ENCODE measurements at regions not wholly inside any gene's neighbourhood (a gene's known extent, or its start where the extent isn't known, plus 50 kb on each side); places are given as distances from the start of the nearest gene placed in this dataset.

GRCh38 chr12:5206401-5207175, 162.9 kb downstream of the KCNA5 start:
- no peak overlapping the region for H2AFZ ChIP-seq (ENCODE audit: low read length)
- H3K4me1 ChIP-seq (ENCODE audit: insufficient read depth, low read length, poor library complexity, severe bottlenecking), result no peaks in the 10 kb centered on the region
- intact Hi-C loops (cut with micrococcal nuclease; ENCODE audit: unreplicated experiment), result loop anchor here (10.0 kb wide), 1 partner anchor 438 kb away; no protein-coding TSS in a partner anchor
- H3K4me3 ChIP-seq (ENCODE audit: low read depth, low read length, poor library complexity, severe bottlenecking), result no peak overlapping the region
- no peak for DNase-seq (ENCODE audit: low spot score)
- BruUV-seq (replicated peaks), result no TSS peak
- ChIA-PET CTCF (ENCODE audit: unreplicated experiment) (no interaction called here), POLR2A (no interaction called here)
- H4K20me1 ChIP-seq (ENCODE audit: insufficient read depth, low read length), result no peaks in the 10 kb centered on the region
- no peak for TF ChIP-seq CTCF (conservative IDR thresholded peaks at IDR 0.05; ENCODE audit: low read length)
- TF ChIP-seq EZH2phosphoT487 (IDR thresholded peaks at IDR 0.05; ENCODE audit: borderline replicate concordance, low read depth, low read length), result no peak
- no peaks in the 10 kb centered on the region for H3K9me2 ChIP-seq (ENCODE audit: insufficient read depth, low read length)
- H3K4me2 ChIP-seq (ENCODE audit: low read length), result no peak overlapping the region
- no peaks in the 10 kb centered on the region for H3K79me2 ChIP-seq (ENCODE audit: insufficient read depth, low read depth, low read length)
- H3K27ac ChIP-seq (ENCODE audit: low read depth, low read length, poor library complexity, severe bottlenecking), result no peak overlapping the region
- no peaks in the 10 kb centered on the region for H3K9me3 ChIP-seq (ENCODE audit: low read length)
- H3K36me3 ChIP-seq (ENCODE audit: insufficient read depth, low read length), result no peaks in the 10 kb centered on the region

GRCh38 chr12:5210179-5210922, 166.7 kb downstream of the KCNA5 start:
- H3K4me1 ChIP-seq (ENCODE audit: insufficient read depth, low read length, poor library complexity, severe bottlenecking), result no peaks in the 10 kb centered on the region
- H3K79me2 ChIP-seq (ENCODE audit: insufficient read depth, low read depth, low read length), result no peaks in the 10 kb centered on the region
- no peaks in the 10 kb centered on the region for H3K9me3 ChIP-seq (ENCODE audit: low read length)
- ChIA-PET CTCF (ENCODE audit: unreplicated experiment) (no interaction called here), POLR2A (no interaction called here)
- no peak overlapping the region for H3K4me2 ChIP-seq (ENCODE audit: low read length)
- no peak overlapping the region for H3K4me3 ChIP-seq (ENCODE audit: low read depth, low read length, poor library complexity, severe bottlenecking)
- H3K27ac ChIP-seq (ENCODE audit: low read depth, low read length, poor library complexity, severe bottlenecking), result no peak overlapping the region
- intact Hi-C loops (cut with micrococcal nuclease; ENCODE audit: unreplicated experiment), result no loop called here
- no peaks in the 10 kb centered on the region for H3K9me2 ChIP-seq (ENCODE audit: insufficient read depth, low read length)
- H3K36me3 ChIP-seq (ENCODE audit: insufficient read depth, low read length), result no peaks in the 10 kb centered on the region
- no peak for DNase-seq (ENCODE audit: low spot score)
- no peaks in the 10 kb centered on the region for H4K20me1 ChIP-seq (ENCODE audit: insufficient read depth, low read length)
- BruUV-seq (replicated peaks), result no TSS peak
- no peak overlapping the region for H2AFZ ChIP-seq (ENCODE audit: low read length)
- TF ChIP-seq EZH2phosphoT487 (IDR thresholded peaks at IDR 0.05; ENCODE audit: borderline replicate concordance, low read depth, low read length), result no peak
- TF ChIP-seq CTCF (conservative IDR thresholded peaks at IDR 0.05; ENCODE audit: low read length), result no peak

DNA sequence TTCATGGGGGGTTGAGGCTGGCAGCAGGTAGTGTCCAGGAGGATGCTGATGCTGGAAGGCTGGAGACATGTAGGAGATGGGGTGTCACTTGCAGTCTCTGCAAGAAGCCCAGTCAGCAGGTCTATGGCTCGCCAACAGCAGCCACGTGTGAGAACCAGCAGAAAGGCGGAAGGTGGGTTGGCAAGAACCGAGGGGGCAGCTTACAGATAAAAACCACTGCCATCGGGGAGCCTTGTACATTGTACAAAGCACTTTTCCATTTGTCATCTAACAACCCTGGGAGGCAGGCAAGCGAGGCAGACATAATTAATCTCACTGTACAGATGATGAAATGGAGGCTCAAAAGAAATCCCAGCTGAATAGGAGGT, 167.2 kb downstream of the KCNA5 start:
- BruUV-seq (replicated peaks), result no TSS peak
- Histone ChIP-seq H3K4me3 (ENCODE audit: low read depth, low read length, poor library complexity, severe bottlenecking) (no peak overlapping the region), H3K4me2 (ENCODE audit: low read length) (no peak overlapping the region), H3K9me3 (ENCODE audit: low read length) (no peaks in the 10 kb centered on the region), H3K9me2 (ENCODE audit: insufficient read depth, low read length) (no peaks in the 10 kb centered on the region), H3K36me3 (ENCODE audit: insufficient read depth, low read length) (no peaks in the 10 kb centered on the region), H3K4me1 (ENCODE audit: insufficient read depth, low read length, poor library complexity, severe bottlenecking) (no peaks in the 10 kb centered on the region), H4K20me1 (ENCODE audit: insufficient read depth, low read length) (no peaks in the 10 kb centered on the region), H2AFZ (ENCODE audit: low read length) (no peak overlapping the region), H3K27ac (ENCODE audit: low read depth, low read length, poor library complexity, severe bottlenecking) (no peak overlapping the region), H3K79me2 (ENCODE audit: insufficient read depth, low read depth, low read length) (no peaks in the 10 kb centered on the region)
- CTCF ChIA-PET (ENCODE audit: unreplicated experiment), result no interaction called here
- POLR2A ChIA-PET, result no interaction called here
- intact Hi-C loops (cut with micrococcal nuclease; ENCODE audit: unreplicated experiment), result no loop called here
- DNase-seq (ENCODE audit: low spot score), result no peak
- TF ChIP-seq CTCF (conservative IDR thresholded peaks at IDR 0.05; ENCODE audit: low read length) (no peak), EZH2phosphoT487 (IDR thresholded peaks at IDR 0.05; ENCODE audit: borderline replicate concordance, low read depth, low read length) (no peak)

All from OCI-LY7 (cell line).